Mononuclear cell (primary cell): ENCODE measurements at regions not wholly inside any gene's neighbourhood (a gene's known extent, or its start where the extent isn't known, plus 50 kb on each side); places are given as distances from the start of the nearest gene placed in this dataset.

Experiments
- H3K27me3 ChIP-seq: 2 replicates; pipeline ENCODE4 v1.6.0; 2011; ENCODE audit warnings: low read length, control low read depth; ENCODE audit not compliant: insufficient read depth
- H3K4me1 ChIP-seq: 2 replicates; pipeline ENCODE4 v1.5.1; 2011; ENCODE audit warnings: mild to moderate bottlenecking, low read length, control low read depth; ENCODE audit not compliant: insufficient read depth
- H3K4me3 ChIP-seq: 2 replicates; pipeline ENCODE4 v1.5.1; 2011; ENCODE audit warnings: mild to moderate bottlenecking, low read length, moderate library complexity
- H3K9me3 ChIP-seq: 2 replicates; pipeline ENCODE4 v1.5.1; 2011; ENCODE audit warnings: low read depth, mild to moderate bottlenecking, control low read depth, low read length

- no peaks in the 10 kb centered on the region for H3K4me1 ChIP-seq
- H3K27me3 ChIP-seq, result no peaks in the 10 kb centered on the region
These were observed 1722.8 kb downstream of the MAT2B start for GRCh38 chr5:165228184-165228583.

DNA sequence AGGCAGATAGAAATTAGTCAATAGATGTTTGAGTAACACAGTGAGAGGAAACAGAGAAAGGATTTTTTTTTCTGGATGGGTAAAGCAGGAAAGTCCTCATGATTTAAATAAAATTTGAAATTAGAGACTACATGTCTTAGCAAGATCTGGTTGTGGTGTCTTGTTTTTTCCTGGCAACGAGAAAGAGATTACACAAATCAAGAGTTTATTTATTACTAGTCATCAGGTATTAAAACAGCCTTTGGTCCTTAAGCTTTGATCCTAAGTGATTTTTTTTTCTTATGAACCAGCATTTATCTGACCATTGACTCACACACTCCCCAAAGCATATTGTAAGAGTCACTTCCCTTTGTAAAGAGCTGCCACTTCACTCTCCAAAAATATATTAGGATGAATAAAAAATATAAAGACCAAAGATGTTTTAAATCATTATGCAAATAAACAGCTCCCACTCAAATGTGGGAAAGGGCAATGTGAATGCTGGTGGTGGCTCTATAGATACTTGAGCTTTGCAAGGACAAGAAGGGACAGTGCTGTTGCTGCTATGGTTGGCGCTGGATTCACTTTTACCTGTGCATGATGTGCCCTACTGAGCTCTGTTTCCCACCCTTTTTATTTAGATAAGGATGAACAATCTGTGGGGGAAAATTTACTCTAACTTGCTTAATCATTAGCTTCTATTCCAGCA, 1726.5 kb downstream of the MAT2B start:
- Histone ChIP-seq H3K4me1 (no peaks in the 10 kb centered on the region), H3K27me3 (no peaks in the 10 kb centered on the region), H3K4me3 (no peak overlapping the region), H3K9me3 (no peaks in the 10 kb centered on the region)

More at GRCh38 chr5:165228184-165228583, 1722.8 kb downstream of the MAT2B start:
- no peak overlapping the region for H3K4me3 ChIP-seq
- H3K9me3 ChIP-seq, result no peaks in the 10 kb centered on the region

DNA sequence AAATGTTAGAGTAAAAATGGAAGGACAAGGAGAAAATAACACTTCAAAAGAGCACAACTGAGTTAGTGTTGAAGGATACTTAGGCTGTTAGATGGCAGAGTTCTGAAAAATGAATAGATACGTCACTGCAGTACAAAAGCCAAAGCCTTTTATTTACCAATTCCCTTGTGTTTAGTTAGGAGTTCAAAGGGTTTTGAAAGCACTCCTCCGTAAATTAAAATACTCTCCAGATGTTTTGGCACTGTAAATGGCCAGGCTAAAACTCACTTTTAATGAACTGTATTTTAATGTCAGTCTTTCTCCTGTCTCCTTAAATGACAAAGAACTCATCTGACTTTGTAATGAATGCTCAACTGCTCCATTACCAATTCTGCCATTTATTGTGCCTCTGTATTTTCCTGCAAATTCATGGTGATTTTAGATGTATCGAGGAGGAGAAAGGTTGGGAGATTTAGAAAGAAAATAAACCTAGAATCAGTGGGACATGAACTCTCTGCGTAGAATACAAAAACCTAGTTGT, 1727.2 kb downstream of the MAT2B start:
- H3K4me1 ChIP-seq, result no peaks in the 10 kb centered on the region
- no peaks in the 10 kb centered on the region for H3K9me3 ChIP-seq
- no peaks in the 10 kb centered on the region for H3K27me3 ChIP-seq
- no peak overlapping the region for H3K4me3 ChIP-seq

GRCh38 chr5:165241811-165242210, 1736.4 kb downstream of the MAT2B start:
- no peak overlapping the region for H3K4me3 ChIP-seq
- H3K27me3 ChIP-seq, result no peaks in the 10 kb centered on the region
- H3K4me1 ChIP-seq, result no peaks in the 10 kb centered on the region
- H3K9me3 ChIP-seq, result no peaks in the 10 kb centered on the region

- no peaks in the 10 kb centered on the region for H3K4me1 ChIP-seq
- no peak overlapping the region for H3K4me3 ChIP-seq
- H3K27me3 ChIP-seq, result no peaks in the 10 kb centered on the region
- H3K9me3 ChIP-seq, result no peaks in the 10 kb centered on the region
These were observed 1737.2 kb downstream of the MAT2B start for GRCh38 chr5:165242646-165243045.

DNA sequence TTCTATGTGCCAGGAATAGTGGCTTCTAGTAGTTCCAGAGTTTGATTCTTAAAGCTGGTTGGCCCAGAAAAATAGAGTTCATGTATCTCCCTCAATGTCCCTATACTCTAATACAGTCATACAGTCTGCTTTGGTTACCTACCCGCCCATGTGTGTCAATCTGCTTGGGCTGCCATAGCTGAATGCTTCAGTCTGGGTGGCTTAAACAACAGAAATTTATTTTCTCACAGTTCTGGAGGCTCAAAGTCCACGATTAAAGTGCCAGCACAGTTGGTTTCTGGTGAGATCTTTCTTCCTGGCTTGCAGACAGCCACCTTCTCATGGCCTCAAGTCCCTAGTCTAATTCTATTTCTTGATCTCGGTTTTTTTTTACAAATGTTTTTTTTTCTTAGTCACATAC, 1739.0 kb downstream of the MAT2B start:
- Histone ChIP-seq H3K4me3 (no peak overlapping the region), H3K4me1 (no peaks in the 10 kb centered on the region), H3K27me3 (no peaks in the 10 kb centered on the region), H3K9me3 (no peaks in the 10 kb centered on the region)

- Histone ChIP-seq H3K27me3 (no peaks in the 10 kb centered on the region), H3K9me3 (no peaks in the 10 kb centered on the region), H3K4me3 (no peak overlapping the region), H3K4me1 (no peaks in the 10 kb centered on the region)
These were observed 1752.9 kb downstream of the MAT2B start for GRCh38 chr5:165258197-165258771.

- no peak overlapping the region for H3K4me3 ChIP-seq
- H3K9me3 ChIP-seq, result no peaks in the 10 kb centered on the region
- H3K4me1 ChIP-seq, result no peaks in the 10 kb centered on the region
- no peaks in the 10 kb centered on the region for H3K27me3 ChIP-seq
These were observed 1755.0 kb downstream of the MAT2B start for GRCh38 chr5:165260426-165260825.

DNA sequence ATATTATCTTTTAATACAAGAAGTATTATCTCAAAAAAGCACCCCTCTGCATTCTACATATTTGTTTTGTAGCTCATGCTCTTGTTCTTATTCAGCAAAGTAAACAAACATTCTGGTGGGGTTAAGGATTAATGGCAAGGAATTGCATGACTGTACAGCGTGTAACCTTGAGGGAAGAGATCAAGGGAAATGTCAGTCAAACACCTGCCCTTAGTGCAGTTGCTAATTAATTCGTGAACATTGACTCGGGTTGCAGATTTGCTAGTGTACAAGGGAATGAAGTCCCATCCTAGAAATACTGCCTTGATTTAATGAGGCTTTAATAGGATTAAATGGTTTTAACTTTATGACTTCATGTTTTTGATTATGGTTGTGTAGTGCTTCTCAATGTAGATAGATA, 1758.1 kb downstream of the MAT2B start:
- H3K9me3 ChIP-seq, result no peaks in the 10 kb centered on the region
- H3K4me3 ChIP-seq, result no peak overlapping the region
- no peaks in the 10 kb centered on the region for H3K4me1 ChIP-seq
- no peaks in the 10 kb centered on the region for H3K27me3 ChIP-seq

DNA sequence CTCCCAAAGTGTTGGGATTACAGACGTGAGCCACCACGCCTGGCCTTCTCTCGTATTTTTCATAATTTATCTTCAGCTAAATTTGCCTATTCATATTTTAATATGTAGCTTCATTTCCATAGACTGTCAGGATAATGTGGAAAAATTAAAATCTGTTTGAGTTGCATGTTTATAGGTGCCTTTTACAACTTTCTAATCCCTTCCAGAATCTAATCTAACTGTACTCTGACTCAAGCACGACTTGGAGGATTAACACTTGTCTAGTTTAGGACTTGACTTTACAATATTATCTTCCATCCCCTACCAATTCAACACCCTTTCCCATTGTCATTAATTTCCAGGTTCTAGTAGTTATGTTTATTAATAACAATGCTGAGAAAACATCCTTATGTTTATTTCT, 1761.5 kb downstream of the MAT2B start:
- Histone ChIP-seq H3K4me1 (no peaks in the 10 kb centered on the region), H3K4me3 (no peak overlapping the region), H3K27me3 (no peaks in the 10 kb centered on the region), H3K9me3 (no peaks in the 10 kb centered on the region)

DNA sequence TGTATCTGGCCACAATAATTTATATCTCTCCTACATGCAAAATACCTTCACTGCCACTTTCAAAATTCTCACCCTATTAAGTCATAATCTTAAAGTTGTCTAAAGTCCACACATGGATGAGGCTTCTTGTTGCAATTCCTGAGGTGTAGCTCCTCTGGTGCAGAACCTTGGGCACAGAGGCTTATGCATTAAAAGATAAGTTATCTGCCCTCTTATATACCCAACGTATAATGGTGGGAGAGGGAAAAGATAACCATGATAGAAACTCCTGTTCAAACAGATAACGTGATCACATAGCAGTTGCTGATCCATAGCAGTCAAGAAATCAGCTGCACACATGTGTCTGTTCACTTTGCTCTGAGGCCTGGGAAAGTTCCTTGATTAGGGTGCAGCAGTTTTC, 1767.0 kb downstream of the MAT2B start:
- H3K4me3 ChIP-seq, result no peak overlapping the region
- no peaks in the 10 kb centered on the region for H3K9me3 ChIP-seq
- no peaks in the 10 kb centered on the region for H3K27me3 ChIP-seq
- no peaks in the 10 kb centered on the region for H3K4me1 ChIP-seq

- Histone ChIP-seq H3K9me3 (no peaks in the 10 kb centered on the region), H3K27me3 (no peaks in the 10 kb centered on the region), H3K4me3 (no peak overlapping the region), H3K4me1 (no peaks in the 10 kb centered on the region)
These were observed 1772.2 kb downstream of the MAT2B start for GRCh38 chr5:165277661-165278060.

- Histone ChIP-seq H3K4me3 (no peak overlapping the region), H3K27me3 (no peaks in the 10 kb centered on the region), H3K4me1 (no peaks in the 10 kb centered on the region), H3K9me3 (no peaks in the 10 kb centered on the region)
These were observed 1777.1 kb downstream of the MAT2B start for GRCh38 chr5:165282491-165282890.

DNA sequence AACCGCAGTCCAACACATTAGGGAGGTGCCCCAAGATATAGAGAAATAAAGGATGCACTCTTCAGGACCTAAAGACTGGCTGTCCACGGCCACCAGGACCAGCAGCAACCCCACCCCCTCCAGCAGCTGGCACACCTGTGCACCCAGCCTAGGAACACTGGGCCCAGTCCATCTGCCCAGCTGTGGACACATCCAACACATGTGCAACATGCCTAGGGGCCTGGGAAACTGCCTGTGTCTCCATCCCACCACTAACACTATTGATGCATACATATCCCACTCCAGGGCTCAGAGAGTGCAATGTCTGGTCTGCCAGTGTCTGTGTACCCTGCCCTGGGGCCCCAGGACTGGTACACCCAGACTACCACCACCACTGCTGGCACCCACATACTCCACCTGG, 1781.3 kb downstream of the MAT2B start:
- Histone ChIP-seq H3K27me3 (no peaks in the 10 kb centered on the region), H3K4me1 (no peaks in the 10 kb centered on the region), H3K9me3 (no peaks in the 10 kb centered on the region), H3K4me3 (no peak overlapping the region)

DNA sequence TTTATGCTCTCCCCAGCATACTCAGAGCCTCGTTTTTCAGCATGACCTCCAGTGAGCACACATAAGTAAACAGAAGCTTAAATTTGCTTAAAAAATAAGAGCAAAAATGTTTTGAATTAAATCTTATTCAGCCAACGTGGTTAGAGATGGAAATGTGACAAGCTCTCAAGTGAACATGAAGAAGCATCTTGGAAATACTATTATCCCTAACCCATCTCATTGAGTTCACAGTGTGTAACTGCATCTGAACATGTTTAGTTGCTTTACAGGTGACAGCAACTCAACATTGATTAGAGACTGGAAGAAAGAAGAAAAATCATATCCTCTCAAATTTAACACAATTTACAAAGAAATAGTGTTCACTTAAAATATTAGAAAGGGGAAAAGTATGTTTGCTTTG, 1785.1 kb downstream of the MAT2B start:
- H3K27me3 ChIP-seq, result no peaks in the 10 kb centered on the region
- no peak overlapping the region for H3K4me3 ChIP-seq
- no peaks in the 10 kb centered on the region for H3K4me1 ChIP-seq
- no peaks in the 10 kb centered on the region for H3K9me3 ChIP-seq
